ENCODE measurements at regions not wholly inside any gene's neighbourhood (a gene's known extent, or its start where the extent isn't known, plus 50 kb on each side); places are given as distances from the start of the nearest gene placed in this dataset.

DNA sequence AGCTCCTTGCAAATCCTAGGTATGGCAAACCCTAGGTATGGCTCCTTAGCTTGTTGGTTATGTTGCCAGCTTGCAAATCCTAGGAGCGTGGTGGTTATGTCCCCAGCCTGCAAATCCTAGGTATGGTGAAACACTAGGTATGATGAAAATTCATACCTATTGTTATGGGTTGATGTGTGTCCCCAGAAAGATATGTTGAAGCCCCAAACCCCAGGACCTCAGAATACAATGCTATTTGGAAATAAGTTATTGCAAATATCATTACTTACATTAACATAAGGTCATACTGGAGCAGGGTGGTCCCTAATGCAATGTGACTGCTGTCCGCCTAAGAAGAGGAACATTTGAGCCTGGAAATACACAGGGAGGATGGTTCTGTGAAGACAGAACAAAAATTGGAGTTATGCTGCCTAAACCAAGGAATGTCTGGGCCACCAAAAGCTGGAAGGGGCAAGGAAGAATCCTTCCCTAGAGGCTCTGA is 220.8 kb downstream of the MYCN start:
- Histone ChIP-seq H2BK15ac (ENCODE audit: low read length) (no peak overlapping the region), H3K23ac (ENCODE audit: insufficient read length) (no peak overlapping the region), H3K14ac (ENCODE audit: insufficient read length) (no peak overlapping the region), H4K20me1 (replicated peaks in 1 of 2; ENCODE audit: control insufficient read depth in 1 of 2, insufficient read depth in 2 of 2, low read length in 2 of 2) (no peaks in the 10 kb centered on the region), H2AFZ (ENCODE audit: low read length) (no peak overlapping the region), H3K9ac (replicated peaks in 1 of 4; ENCODE audit: extremely low read depth in 1 of 4, low read depth in 3 of 4, low read length in 3 of 4) (no peak overlapping the region), H3K27me3 (replicated peaks in 1 of 4; ENCODE audit: control insufficient read depth in 3 of 4, extremely low read depth in 1 of 4, insufficient read depth in 3 of 4, low read length in 3 of 4) (no peaks in the 10 kb centered on the region), H3K79me1 (ENCODE audit: low read depth, low read length) (no peaks in the 10 kb centered on the region), H3K4ac (replicated peaks; ENCODE audit: insufficient read length, low read depth, low read length) (no peak overlapping the region), H3K79me2 (ENCODE audit: control insufficient read depth in 1 of 2, insufficient read depth in 2 of 2, low read length in 2 of 2) (no peaks in the 10 kb centered on the region), H4K8ac (ENCODE audit: extremely low read depth, insufficient read depth, low read length) (no peak overlapping the region), H2BK12ac (ENCODE audit: low read depth, low read length) (no peak overlapping the region), H3K9me3 (ENCODE audit: insufficient read depth in 2 of 2, low read depth in 1 of 2, low read length in 1 of 2) (no peaks in the 10 kb centered on the region), H3K18ac (ENCODE audit: extremely low read depth, low read length) (no peak overlapping the region), H2BK5ac (ENCODE audit: low read depth, low read length) (no peak overlapping the region), H3K4me3 (ENCODE audit: extremely low read depth in 1 of 4, insufficient read depth in 2 of 4, low read depth in 3 of 4, low read length in 4 of 4) (no peak overlapping the region), H3K4me1 (replicated peaks in 1 of 4; ENCODE audit: control insufficient read depth in 3 of 4, insufficient read depth in 4 of 4, low read length in 3 of 4) (peaks cover 0 to 7% (median 2%) of the 10 kb centered on the region in 4 experiments; a peak in 6 of 7 replicates), H3K36me3 (ENCODE audit: control insufficient read depth in 2 of 4, insufficient read depth in 4 of 4, low read length in 3 of 4) (no peaks in the 10 kb centered on the region), H3K56ac (replicated peaks; ENCODE audit: insufficient read length, low read depth, low read length) (no peak overlapping the region), H4K91ac (replicated peaks; ENCODE audit: insufficient read length, low read length) (no peak overlapping the region), H3K27ac (ENCODE audit: low read depth, low read length) (no peak overlapping the region), H3K23me2 (ENCODE audit: low read depth, low read length) (no peaks in the 10 kb centered on the region), H2AK5ac (ENCODE audit: low read depth, low read length) (no peak overlapping the region), H2BK20ac (ENCODE audit: low read length) (no peak overlapping the region), H4K5ac (ENCODE audit: insufficient read length, low read depth, low read length) (no peak overlapping the region), H2BK120ac (replicated peaks; ENCODE audit: low read depth, low read length) (no peak overlapping the region), H3K4me2 (ENCODE audit: insufficient read depth in 1 of 2, low read depth in 2 of 2, low read length in 2 of 2) (no peak overlapping the region)
- FAIRE-seq (no peak), DNase-seq (ENCODE audit: low read depth in 1 of 2, low spot score in 2 of 2) (no peak)
- ChIA-PET POLR2A (ENCODE audit: partially characterized antibody) (interaction anchor here (1.2 kb wide), 1 partner anchor 9 kb away, joined by 4 read pairs; no protein-coding TSS in a partner anchor), CTCF (ENCODE audit: partially characterized antibody) (interaction anchor here (1.3 kb wide), 2 partner anchors 8 to 14 kb away, joined by 3 read pairs; no protein-coding TSS in a partner anchor)
- 47% methylated on average over 2 of the region's 2 CpGs; no CpG with 5 or more reads in 1 of the 2 experiments for WGBS, 2 experiments (ENCODE audit: extremely low coverage in 1 of 2, insufficient coverage in 1 of 2, insufficient read length in 1 of 2, insufficient replicate concordance in 2 of 2, low coverage in 1 of 2, low lambda C conversion rate in 2 of 2, missing lambda C conversion rate in 1 of 2)
- TF ChIP-seq GTF2F1 (IDR thresholded peaks at IDR 0.05; ENCODE audit: borderline replicate concordance, low read depth, low read length) (no peak), RBBP5 (IDR thresholded peaks at IDR 0.05; ENCODE audit: borderline replicate concordance, low read depth, low read length) (no peak), CHD2 (IDR thresholded peaks at IDR 0.05; ENCODE audit: low read length) (no peak), KDM4A (IDR thresholded peaks at IDR 0.05; ENCODE audit: low read depth, low read length, severe bottlenecking) (no peak), CBX8 (IDR thresholded peaks at IDR 0.05; ENCODE audit: borderline replicate concordance, low read depth, low read length) (no peak), TCF12 (IDR thresholded peaks at IDR 0.05; ENCODE audit: low read depth, low read length) (no peak), KDM1A (IDR thresholded peaks at IDR 0.05; ENCODE audit: borderline replicate concordance, low read length) (no peak), SP1 (IDR thresholded peaks at IDR 0.05; ENCODE audit: low read depth, low read length) (no peak), YY1 (IDR thresholded peaks at IDR 0.05; ENCODE audit: low read depth, low read length) (no peak), SRF (IDR thresholded peaks at IDR 0.05; ENCODE audit: low read depth, low read length) (no peak), MAFK (IDR thresholded peaks at IDR 0.05; ENCODE audit: low read depth, low read length) (no peak), POLR2AphosphoS5 (IDR thresholded peaks at IDR 0.05; ENCODE audit: low read depth, low read length) (no peak)
- TF ChIP-seq, protein P1, sequence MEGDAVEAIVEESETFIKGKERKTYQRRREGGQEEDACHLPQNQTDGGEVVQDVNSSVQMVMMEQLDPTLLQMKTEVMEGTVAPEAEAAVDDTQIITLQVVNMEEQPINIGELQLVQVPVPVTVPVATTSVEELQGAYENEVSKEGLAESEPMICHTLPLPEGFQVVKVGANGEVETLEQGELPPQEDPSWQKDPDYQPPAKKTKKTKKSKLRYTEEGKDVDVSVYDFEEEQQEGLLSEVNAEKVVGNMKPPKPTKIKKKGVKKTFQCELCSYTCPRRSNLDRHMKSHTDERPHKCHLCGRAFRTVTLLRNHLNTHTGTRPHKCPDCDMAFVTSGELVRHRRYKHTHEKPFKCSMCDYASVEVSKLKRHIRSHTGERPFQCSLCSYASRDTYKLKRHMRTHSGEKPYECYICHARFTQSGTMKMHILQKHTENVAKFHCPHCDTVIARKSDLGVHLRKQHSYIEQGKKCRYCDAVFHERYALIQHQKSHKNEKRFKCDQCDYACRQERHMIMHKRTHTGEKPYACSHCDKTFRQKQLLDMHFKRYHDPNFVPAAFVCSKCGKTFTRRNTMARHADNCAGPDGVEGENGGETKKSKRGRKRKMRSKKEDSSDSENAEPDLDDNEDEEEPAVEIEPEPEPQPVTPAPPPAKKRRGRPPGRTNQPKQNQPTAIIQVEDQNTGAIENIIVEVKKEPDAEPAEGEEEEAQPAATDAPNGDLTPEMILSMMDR (IDR thresholded peaks at IDR 0.05; ENCODE audit: control extremely low read depth in 1 of 3, insufficient read depth in 1 of 3, low read depth in 1 of 3, low read length in 3 of 3), result no peak

All from H1 (cell line).